ENCODE measurements at regions not wholly inside any gene's neighbourhood (a gene's known extent, or its start where the extent isn't known, plus 50 kb on each side); places are given as distances from the start of the nearest gene placed in this dataset.
"Not testable (repeated sequence)": the region's sequence is repeated elsewhere in the genome, so short reads cannot be mapped to it uniquely, and the experiment has no call there.

- Histone ChIP-seq H3K9me3 (ENCODE audit: insufficient read depth, low read depth, low read length) (no peaks in the 10 kb centered on the region), H3K9me2 (replicated peaks; ENCODE audit: low read depth, low read length) (no peaks in the 10 kb centered on the region), H3K4me3 (ENCODE audit: low read length, poor library complexity, severe bottlenecking) (no peak overlapping the region), H3K27me3 (ENCODE audit: insufficient read depth, low read length, poor library complexity, severe bottlenecking) (no peaks in the 10 kb centered on the region), H3K36me3 (ENCODE audit: insufficient read depth, low read length) (no peaks in the 10 kb centered on the region), H2AFZ (ENCODE audit: low read length) (no peak overlapping the region), H3K9ac (ENCODE audit: low read depth, low read length, poor library complexity, severe bottlenecking) (no peak overlapping the region), H4K20me1 (ENCODE audit: insufficient read depth, low read length, poor library complexity, severe bottlenecking) (no peaks in the 10 kb centered on the region), H3K79me2 (ENCODE audit: insufficient read depth, low read length) (no peaks in the 10 kb centered on the region), H3F3A (ENCODE audit: low read depth) (no peaks in the 10 kb centered on the region), H3K4me1 (ENCODE audit: insufficient read depth, low read length, poor library complexity, severe bottlenecking) (no peaks in the 10 kb centered on the region), H3K4me2 (ENCODE audit: low read depth, low read length, poor library complexity, severe bottlenecking) (no peak overlapping the region)
- TF ChIP-seq, protein P1, sequence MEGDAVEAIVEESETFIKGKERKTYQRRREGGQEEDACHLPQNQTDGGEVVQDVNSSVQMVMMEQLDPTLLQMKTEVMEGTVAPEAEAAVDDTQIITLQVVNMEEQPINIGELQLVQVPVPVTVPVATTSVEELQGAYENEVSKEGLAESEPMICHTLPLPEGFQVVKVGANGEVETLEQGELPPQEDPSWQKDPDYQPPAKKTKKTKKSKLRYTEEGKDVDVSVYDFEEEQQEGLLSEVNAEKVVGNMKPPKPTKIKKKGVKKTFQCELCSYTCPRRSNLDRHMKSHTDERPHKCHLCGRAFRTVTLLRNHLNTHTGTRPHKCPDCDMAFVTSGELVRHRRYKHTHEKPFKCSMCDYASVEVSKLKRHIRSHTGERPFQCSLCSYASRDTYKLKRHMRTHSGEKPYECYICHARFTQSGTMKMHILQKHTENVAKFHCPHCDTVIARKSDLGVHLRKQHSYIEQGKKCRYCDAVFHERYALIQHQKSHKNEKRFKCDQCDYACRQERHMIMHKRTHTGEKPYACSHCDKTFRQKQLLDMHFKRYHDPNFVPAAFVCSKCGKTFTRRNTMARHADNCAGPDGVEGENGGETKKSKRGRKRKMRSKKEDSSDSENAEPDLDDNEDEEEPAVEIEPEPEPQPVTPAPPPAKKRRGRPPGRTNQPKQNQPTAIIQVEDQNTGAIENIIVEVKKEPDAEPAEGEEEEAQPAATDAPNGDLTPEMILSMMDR (conservative IDR thresholded peaks at IDR 0.05; ENCODE audit: low read length), result no peak
- no peak for TF ChIP-seq EZH2phosphoT487 (IDR thresholded peaks at IDR 0.05; ENCODE audit: borderline replicate concordance)
These were observed 1596.7 kb upstream of the PRMT6 start for GRCh38 chr1:105459759-105460158.

- Histone ChIP-seq H3K4me3 (ENCODE audit: low read length, poor library complexity, severe bottlenecking) (no peak overlapping the region), H4K20me1 (ENCODE audit: insufficient read depth, low read length, poor library complexity, severe bottlenecking) (no peaks in the 10 kb centered on the region), H3K27me3 (ENCODE audit: insufficient read depth, low read length, poor library complexity, severe bottlenecking) (no peaks in the 10 kb centered on the region), H3K79me2 (ENCODE audit: insufficient read depth, low read length) (no peaks in the 10 kb centered on the region), H3K9me2 (replicated peaks; ENCODE audit: low read depth, low read length) (no peaks in the 10 kb centered on the region), H3K9ac (ENCODE audit: low read depth, low read length, poor library complexity, severe bottlenecking) (no peak overlapping the region), H3K36me3 (ENCODE audit: insufficient read depth, low read length) (no peaks in the 10 kb centered on the region), H3F3A (ENCODE audit: low read depth) (no peaks in the 10 kb centered on the region), H2AFZ (ENCODE audit: low read length) (no peak overlapping the region), H3K4me1 (ENCODE audit: insufficient read depth, low read length, poor library complexity, severe bottlenecking) (no peaks in the 10 kb centered on the region), H3K9me3 (ENCODE audit: insufficient read depth, low read depth, low read length) (no peaks in the 10 kb centered on the region), H3K4me2 (ENCODE audit: low read depth, low read length, poor library complexity, severe bottlenecking) (no peak overlapping the region)
- TF ChIP-seq, protein P1 (conservative IDR thresholded peaks at IDR 0.05; ENCODE audit: low read length), result no peak
- no peak for TF ChIP-seq EZH2phosphoT487 (IDR thresholded peaks at IDR 0.05; ENCODE audit: borderline replicate concordance)
These were observed 1594.2 kb upstream of the PRMT6 start for GRCh38 chr1:105462308-105462707.

- Histone ChIP-seq H4K20me1 (ENCODE audit: insufficient read depth, low read length, poor library complexity, severe bottlenecking) (no peaks in the 10 kb centered on the region), H3K4me2 (ENCODE audit: low read depth, low read length, poor library complexity, severe bottlenecking) (no peak overlapping the region), H3F3A (ENCODE audit: low read depth) (no peaks in the 10 kb centered on the region), H3K9ac (ENCODE audit: low read depth, low read length, poor library complexity, severe bottlenecking) (no peak overlapping the region), H3K79me2 (ENCODE audit: insufficient read depth, low read length) (no peaks in the 10 kb centered on the region), H3K9me3 (ENCODE audit: insufficient read depth, low read depth, low read length) (no peaks in the 10 kb centered on the region), H3K4me3 (ENCODE audit: low read length, poor library complexity, severe bottlenecking) (no peak overlapping the region), H3K36me3 (ENCODE audit: insufficient read depth, low read length) (no peaks in the 10 kb centered on the region), H3K27me3 (ENCODE audit: insufficient read depth, low read length, poor library complexity, severe bottlenecking) (no peaks in the 10 kb centered on the region), H3K9me2 (replicated peaks; ENCODE audit: low read depth, low read length) (no peaks in the 10 kb centered on the region), H3K4me1 (ENCODE audit: insufficient read depth, low read length, poor library complexity, severe bottlenecking) (no peaks in the 10 kb centered on the region), H2AFZ (ENCODE audit: low read length) (no peak overlapping the region)
- TF ChIP-seq, protein P1 (conservative IDR thresholded peaks at IDR 0.05; ENCODE audit: low read length), result no peak
- no peak for TF ChIP-seq EZH2phosphoT487 (IDR thresholded peaks at IDR 0.05; ENCODE audit: borderline replicate concordance)
These were observed 1588.9 kb upstream of the PRMT6 start for GRCh38 chr1:105467549-105467948.

GRCh38 chr1:105470541-105470940 is 1585.9 kb upstream of the PRMT6 start:
- not testable (repeated sequence) for H3K4me1 ChIP-seq (ENCODE audit: insufficient read depth, low read length, poor library complexity, severe bottlenecking); H3K4me2 ChIP-seq (ENCODE audit: low read depth, low read length, poor library complexity, severe bottlenecking); H3K36me3 ChIP-seq (ENCODE audit: insufficient read depth, low read length); H3K79me2 ChIP-seq (ENCODE audit: insufficient read depth, low read length); H3K9me2 ChIP-seq (replicated peaks; ENCODE audit: low read depth, low read length); H4K20me1 ChIP-seq (ENCODE audit: insufficient read depth, low read length, poor library complexity, severe bottlenecking); H3F3A ChIP-seq (ENCODE audit: low read depth); H2AFZ ChIP-seq (ENCODE audit: low read length); H3K27me3 ChIP-seq (ENCODE audit: insufficient read depth, low read length, poor library complexity, severe bottlenecking); H3K9me3 ChIP-seq (ENCODE audit: insufficient read depth, low read depth, low read length); H3K4me3 ChIP-seq (ENCODE audit: low read length, poor library complexity, severe bottlenecking); H3K9ac ChIP-seq (ENCODE audit: low read depth, low read length, poor library complexity, severe bottlenecking)
